OCI-LY1 (cell line): ENCODE measurements at regions not wholly inside any gene's neighbourhood (a gene's known extent, or its start where the extent isn't known, plus 50 kb on each side); places are given as distances from the start of the nearest gene placed in this dataset.

Experiments used
- H2AFZ ChIP-seq: fragments of 200-600 bp; sonication (generic), shearing (Covaris generic); 2 replicates; pipeline ENCODE4 v1.6.0; 2014; ENCODE audit warnings: antibody characterized with exemption, mild to moderate bottlenecking, low read length
- H3F3A ChIP-seq: fragments of 200-600 bp; sonication (generic), shearing (Covaris generic); 2 replicates; pipeline ENCODE4 v1.6.0; 2014; ENCODE audit warnings: mild to moderate bottlenecking, antibody characterized with exemption, low read length, moderate library complexity; ENCODE audit not compliant: insufficient read depth
- H3K27ac ChIP-seq: fragments of 200-600 bp; sonication (generic); 2 replicates; pipeline ENCODE4 v1.5.1; 2014; ENCODE audit warnings: low read length, mixed run types, mild to moderate bottlenecking, low read depth; ENCODE audit not compliant: poor library complexity, severe bottlenecking
- H3K27me3 ChIP-seq: fragments of 200-600 bp; sonication (generic); 2 replicates; pipeline ENCODE4 v1.6.0; 2014; ENCODE audit warnings: antibody characterized with exemption, mild to moderate bottlenecking, low read length, moderate library complexity; ENCODE audit not compliant: insufficient read depth
- H3K36me3 ChIP-seq: fragments of 200-600 bp; sonication (generic); 2 replicates; pipeline ENCODE4 v1.6.1; 2014; ENCODE audit warnings: mild to moderate bottlenecking, antibody characterized with exemption, low read length, moderate library complexity, mixed read lengths; ENCODE audit not compliant: insufficient read depth
- H3K4me1 ChIP-seq: fragments of 200-600 bp; sonication (generic); 2 replicates; pipeline ENCODE4 v1.5.1; 2014; ENCODE audit warnings: mild to moderate bottlenecking, low read length, moderate library complexity; ENCODE audit not compliant: insufficient read depth, severe bottlenecking
- H3K4me2 ChIP-seq: fragments of 200-600 bp; sonication (generic), shearing (Covaris generic); 2 replicates; pipeline ENCODE4 v1.6.1; 2014; ENCODE audit warnings: low read length
- H3K4me3 ChIP-seq: fragments of 200-600 bp; sonication (generic); 2 replicates; pipeline ENCODE4 v1.5.1; 2014; ENCODE audit warnings: low read length, low read depth, mild to moderate bottlenecking, mixed read lengths; ENCODE audit not compliant: poor library complexity, severe bottlenecking
- H3K79me2 ChIP-seq: fragments of 200-600 bp; shearing (Covaris generic); 2 replicates; pipeline ENCODE4 v1.6.1; 2016; ENCODE audit warnings: mixed run types, low read length, mixed read lengths; ENCODE audit not compliant: insufficient read depth
- H3K9ac ChIP-seq: fragments of 200-600 bp; sonication (generic), shearing (Covaris generic); 2 replicates; pipeline ENCODE4 v1.6.1; 2014; ENCODE audit warnings: mild to moderate bottlenecking, low read length, mixed read lengths
- H3K9me2 ChIP-seq: fragments of 200-600 bp; sonication (generic), shearing (Covaris generic); 2 replicates; pipeline ENCODE4 v1.6.1; 2014; ENCODE audit warnings: low read depth, mild to moderate bottlenecking, low read length, mixed read lengths
- H3K9me3 ChIP-seq: fragments of 200-600 bp; shearing (Covaris generic); 2 replicates; pipeline ENCODE4 v1.6.1; 2014; ENCODE audit warnings: low read length, mixed read lengths
- H4K20me1 ChIP-seq: fragments of 200-600 bp; sonication (generic), shearing (Covaris generic); 2 replicates; pipeline ENCODE4 v1.6.0; 2016; ENCODE audit warnings: mild to moderate bottlenecking, low read length; ENCODE audit not compliant: insufficient read depth
- CTCF ChIP-seq: fragments of 200-600 bp; sonication (generic), shearing (Covaris generic); IDR thresholded peaks from 2 replicates; pipeline ENCODE4 v1.5.1; 2017; ENCODE audit warnings: mild to moderate bottlenecking, antibody characterized with exemption, low read length, moderate library complexity, mixed read lengths
- EZH2 ChIP-seq: fragments of 200-600 bp; sonication (generic), shearing (Covaris generic); IDR thresholded peaks from 2 replicates; pipeline ENCODE4 v1.8.0; 2017; ENCODE audit warnings: borderline replicate concordance, mixed run types, mild to moderate bottlenecking, antibody characterized with exemption, low read length, moderate library complexity, mixed read lengths

- Histone ChIP-seq H3K4me3 (no peak overlapping the region), H3K9ac (no peak overlapping the region), H3K36me3 (no peaks in the 10 kb centered on the region), H4K20me1 (no peaks in the 10 kb centered on the region), H3K4me2 (no peak overlapping the region), H3K4me1 (no peaks in the 10 kb centered on the region), H2AFZ (no peak overlapping the region), H3F3A (no peaks in the 10 kb centered on the region), H3K79me2 (no peaks in the 10 kb centered on the region), H3K9me3 (no peaks in the 10 kb centered on the region), H3K27ac (no peak overlapping the region), H3K27me3 (no peaks in the 10 kb centered on the region), H3K9me2 (no peaks in the 10 kb centered on the region)
- no peak for TF ChIP-seq CTCF
- no peak for TF ChIP-seq EZH2
Observed at GRCh38 chr11:44444770-44445321, 120.6 kb upstream of the CD82 start.

- Histone ChIP-seq H3F3A (no peaks in the 10 kb centered on the region), H3K9me2 (no peaks in the 10 kb centered on the region), H3K27me3 (no peaks in the 10 kb centered on the region), H3K27ac (no peak overlapping the region), H3K4me1 (no peaks in the 10 kb centered on the region), H3K9ac (no peak overlapping the region), H3K9me3 (no peaks in the 10 kb centered on the region), H3K79me2 (no peaks in the 10 kb centered on the region), H3K4me3 (no peak overlapping the region), H3K36me3 (no peaks in the 10 kb centered on the region), H2AFZ (no peak overlapping the region), H4K20me1 (no peaks in the 10 kb centered on the region), H3K4me2 (no peak overlapping the region)
- TF ChIP-seq EZH2 (no peak), CTCF (no peak)
Observed at GRCh38 chr11:44445500-44446365, 119.7 kb upstream of the CD82 start.

- Histone ChIP-seq H3K27me3 (no peaks in the 10 kb centered on the region), H3K9me2 (no peaks in the 10 kb centered on the region), H3K9ac (no peak overlapping the region), H3K4me3 (no peak overlapping the region), H3K27ac (no peak overlapping the region), H3K4me2 (no peak overlapping the region), H3F3A (no peaks in the 10 kb centered on the region), H3K9me3 (no peaks in the 10 kb centered on the region), H2AFZ (no peak overlapping the region), H3K4me1 (no peaks in the 10 kb centered on the region), H3K79me2 (no peaks in the 10 kb centered on the region), H3K36me3 (no peaks in the 10 kb centered on the region), H4K20me1 (no peaks in the 10 kb centered on the region)
- no peak for TF ChIP-seq CTCF
- TF ChIP-seq EZH2: no peak
Observed at GRCh38 chr11:44446366-44446762, 119.1 kb upstream of the CD82 start.
